ENCODE measurements at regions not wholly inside any gene's neighbourhood (a gene's known extent, or its start where the extent isn't known, plus 50 kb on each side); places are given as distances from the start of the nearest gene placed in this dataset.

DNA sequence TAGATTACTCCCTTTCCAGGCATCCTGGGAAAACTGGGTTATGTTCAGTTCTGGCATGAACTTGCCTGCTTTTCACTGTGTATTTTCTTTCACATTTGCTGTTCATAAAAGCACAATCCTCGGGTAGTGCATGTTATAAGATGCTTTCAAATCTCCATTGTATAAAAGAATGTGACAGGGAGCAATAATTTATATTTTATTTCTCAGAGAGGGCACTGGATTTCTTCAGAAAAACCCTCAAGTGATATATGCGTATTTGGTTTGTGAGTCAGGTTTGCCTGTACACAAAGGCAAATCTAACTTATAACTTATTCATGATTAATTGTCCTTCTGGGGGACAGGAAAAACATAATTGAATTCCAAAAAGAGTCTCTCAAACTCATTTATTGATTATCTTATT lies 440.7 kb upstream of the MMADHC start:
- H3K27me3 ChIP-seq (ENCODE audit: low read depth): no peaks in the 10 kb centered on the region
- H3K36me3 ChIP-seq: no peaks in the 10 kb centered on the region

DNA sequence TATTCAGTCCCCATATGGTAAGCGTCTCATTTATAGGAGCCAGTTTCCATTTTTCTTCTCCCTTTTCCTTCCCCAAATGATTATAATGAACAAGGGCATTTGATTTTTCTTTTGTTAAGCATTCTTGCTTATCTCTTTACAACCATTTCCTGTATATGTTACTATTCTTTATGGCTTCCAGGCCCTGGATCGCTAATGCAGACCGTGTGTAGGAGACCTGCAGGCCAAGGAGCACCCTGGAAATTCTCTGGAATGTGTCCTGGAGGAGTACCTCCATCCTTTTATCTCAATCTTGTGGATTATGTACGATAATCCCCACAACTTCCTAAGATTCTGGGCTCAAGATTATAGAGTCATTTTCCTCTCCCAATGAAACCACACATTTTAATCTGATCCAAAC lies 439.6 kb upstream of the MMADHC start:
- H3K36me3 ChIP-seq: no peaks in the 10 kb centered on the region

More for the DNA sequence above, 440.7 kb upstream of the MMADHC start:
- Histone ChIP-seq H3K9me3 (replicated peaks) (no peaks in the 10 kb centered on the region), H3K27ac (replicated peaks) (no peak overlapping the region), H3K4me3 (no peak overlapping the region), H3K4me1 (no peaks in the 10 kb centered on the region)
- TF ChIP-seq, protein P1, sequence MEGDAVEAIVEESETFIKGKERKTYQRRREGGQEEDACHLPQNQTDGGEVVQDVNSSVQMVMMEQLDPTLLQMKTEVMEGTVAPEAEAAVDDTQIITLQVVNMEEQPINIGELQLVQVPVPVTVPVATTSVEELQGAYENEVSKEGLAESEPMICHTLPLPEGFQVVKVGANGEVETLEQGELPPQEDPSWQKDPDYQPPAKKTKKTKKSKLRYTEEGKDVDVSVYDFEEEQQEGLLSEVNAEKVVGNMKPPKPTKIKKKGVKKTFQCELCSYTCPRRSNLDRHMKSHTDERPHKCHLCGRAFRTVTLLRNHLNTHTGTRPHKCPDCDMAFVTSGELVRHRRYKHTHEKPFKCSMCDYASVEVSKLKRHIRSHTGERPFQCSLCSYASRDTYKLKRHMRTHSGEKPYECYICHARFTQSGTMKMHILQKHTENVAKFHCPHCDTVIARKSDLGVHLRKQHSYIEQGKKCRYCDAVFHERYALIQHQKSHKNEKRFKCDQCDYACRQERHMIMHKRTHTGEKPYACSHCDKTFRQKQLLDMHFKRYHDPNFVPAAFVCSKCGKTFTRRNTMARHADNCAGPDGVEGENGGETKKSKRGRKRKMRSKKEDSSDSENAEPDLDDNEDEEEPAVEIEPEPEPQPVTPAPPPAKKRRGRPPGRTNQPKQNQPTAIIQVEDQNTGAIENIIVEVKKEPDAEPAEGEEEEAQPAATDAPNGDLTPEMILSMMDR (IDR thresholded peaks at IDR 0.05; ENCODE audit: borderline replicate concordance): no peak
- intact Hi-C loops (cut with micrococcal nuclease): no loop called here
- DNase-seq: no peak

DNA sequence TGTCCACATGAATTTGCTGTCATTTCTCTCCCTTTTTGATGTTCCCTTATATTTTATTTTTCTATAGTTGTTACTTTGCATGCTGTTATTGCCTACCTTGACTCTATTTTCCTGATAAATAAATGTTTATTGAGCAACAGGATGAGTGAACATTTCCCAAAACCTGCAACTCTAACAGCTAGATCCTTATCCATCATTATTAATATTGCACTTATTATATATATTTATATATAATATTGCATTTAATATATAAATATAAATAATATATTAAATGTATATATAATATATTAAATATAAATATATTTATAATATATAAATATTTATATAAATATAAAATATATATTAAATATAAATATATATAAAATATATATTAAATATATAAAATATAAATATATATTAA lies 436.1 kb upstream of the MMADHC start:
- Histone ChIP-seq H3K27ac (replicated peaks) (no peak overlapping the region), H3K4me3 (no peak overlapping the region), H3K9me3 (replicated peaks) (no peaks in the 10 kb centered on the region), H3K27me3 (ENCODE audit: low read depth) (no peaks in the 10 kb centered on the region), H3K36me3 (no peaks in the 10 kb centered on the region), H3K4me1 (no peaks in the 10 kb centered on the region)
- TF ChIP-seq, protein P1 (IDR thresholded peaks at IDR 0.05; ENCODE audit: borderline replicate concordance): no peak
- intact Hi-C loops (cut with micrococcal nuclease): no loop called here
- no peak for DNase-seq

More for the DNA sequence above, 439.6 kb upstream of the MMADHC start:
- Histone ChIP-seq H3K4me3 (no peak overlapping the region), H3K4me1 (no peaks in the 10 kb centered on the region), H3K27ac (replicated peaks) (no peak overlapping the region), H3K27me3 (ENCODE audit: low read depth) (no peaks in the 10 kb centered on the region), H3K9me3 (replicated peaks) (no peaks in the 10 kb centered on the region)
- TF ChIP-seq, protein P1 (IDR thresholded peaks at IDR 0.05; ENCODE audit: borderline replicate concordance): no peak
- intact Hi-C loops (cut with micrococcal nuclease): no loop called here
- DNase-seq: no peak

DNA sequence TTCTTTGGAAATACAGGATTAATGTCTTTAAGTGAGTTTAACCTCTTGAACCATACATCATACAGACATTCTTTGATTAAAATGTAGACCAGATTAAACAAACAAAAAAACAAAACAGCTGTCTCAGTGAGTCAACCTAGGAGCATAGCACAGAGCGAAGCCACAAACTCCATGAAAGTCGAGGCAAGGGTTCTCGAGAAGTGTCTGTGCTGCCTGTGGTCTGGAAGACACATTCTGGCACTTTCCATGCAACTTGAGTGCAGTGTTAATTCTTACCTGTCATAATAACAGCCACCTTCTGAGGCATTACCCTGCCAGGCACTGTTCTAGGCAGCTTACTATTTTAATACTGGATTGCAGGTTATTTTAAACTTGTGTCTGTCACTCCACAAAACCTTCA lies 435.5 kb upstream of the MMADHC start:
- DNase-seq: no peak
- Histone ChIP-seq H3K27me3 (ENCODE audit: low read depth) (no peaks in the 10 kb centered on the region), H3K36me3 (no peaks in the 10 kb centered on the region), H3K4me1 (no peaks in the 10 kb centered on the region), H3K27ac (replicated peaks) (no peak overlapping the region), H3K9me3 (replicated peaks) (no peaks in the 10 kb centered on the region), H3K4me3 (no peak overlapping the region)
- intact Hi-C loops (cut with micrococcal nuclease): no loop called here
- TF ChIP-seq, protein P1 (IDR thresholded peaks at IDR 0.05; ENCODE audit: borderline replicate concordance): no peak

DNA sequence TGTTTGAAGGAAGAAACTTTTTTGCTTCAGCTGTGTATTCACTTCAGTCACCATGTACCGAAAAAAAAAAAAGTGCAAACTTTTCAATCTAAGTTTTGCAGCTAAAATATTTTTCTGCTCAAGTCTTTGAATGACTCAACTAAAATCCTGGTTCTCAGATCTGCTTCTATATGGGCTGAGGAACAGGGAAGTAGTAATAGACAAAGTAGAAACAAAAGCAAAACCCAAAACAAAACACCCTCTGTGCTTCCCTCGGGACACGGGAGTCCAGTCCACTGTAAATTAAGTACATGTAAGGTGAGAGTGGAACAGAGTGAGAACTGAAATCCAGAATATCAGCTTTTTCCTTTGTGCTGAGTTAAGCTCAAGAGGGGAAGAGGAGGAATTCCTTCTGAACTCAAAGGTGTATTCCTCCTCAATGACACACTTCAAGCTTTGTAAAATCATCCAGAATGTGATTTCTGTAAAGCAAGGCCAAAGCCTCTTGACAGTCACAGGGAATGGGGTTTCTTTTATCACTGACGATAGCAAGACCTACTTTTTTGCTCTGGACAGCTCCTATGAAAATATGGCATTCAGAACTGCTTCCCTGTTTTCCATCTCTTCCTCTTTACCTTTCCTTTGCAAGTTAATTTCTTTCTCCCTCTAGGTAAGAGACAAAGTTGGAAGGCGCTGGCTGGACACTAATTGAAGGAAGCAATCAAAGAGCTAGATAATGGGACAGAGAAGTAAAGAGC lies 433.5 kb upstream of the MMADHC start:
- peaks cover 2% of the 10 kb centered on the region for H3K9me3 ChIP-seq (replicated peaks)
- intact Hi-C loops (cut with micrococcal nuclease): no loop called here
- no peak overlapping the region for H3K27ac ChIP-seq (replicated peaks)
- no peak overlapping the region for H3K4me3 ChIP-seq
- H3K36me3 ChIP-seq: no peaks in the 10 kb centered on the region
- no peaks in the 10 kb centered on the region for H3K27me3 ChIP-seq (ENCODE audit: low read depth)
- TF ChIP-seq, protein P1 (IDR thresholded peaks at IDR 0.05; ENCODE audit: borderline replicate concordance): no peak
- no peak for DNase-seq
- H3K4me1 ChIP-seq: no peaks in the 10 kb centered on the region
